ENCODE measurements at regions not wholly inside any gene's neighbourhood (a gene's known extent, or its start where the extent isn't known, plus 50 kb on each side); places are given as distances from the start of the nearest gene placed in this dataset.

DNA sequence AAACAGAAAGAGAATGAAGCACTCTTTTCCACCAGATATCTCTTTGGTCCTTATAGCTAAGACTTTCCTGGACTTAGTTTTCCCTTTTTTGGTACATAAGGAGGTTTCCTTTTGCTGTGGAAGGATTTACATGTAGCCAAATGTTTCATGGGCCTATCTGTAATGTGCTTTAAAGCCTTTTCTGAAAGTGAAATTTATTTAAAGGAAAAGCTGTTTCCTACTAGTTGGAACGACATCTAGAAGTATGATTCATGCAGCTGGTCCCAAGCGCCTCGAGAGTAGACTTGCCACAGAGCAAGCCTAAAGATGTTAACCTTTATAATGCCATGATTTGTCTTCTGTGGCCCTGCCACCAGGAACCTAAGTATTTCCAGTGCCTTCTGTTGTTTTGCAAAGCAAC is 390.3 kb downstream of the DLEU7 start:
- TF ChIP-seq, protein P1, sequence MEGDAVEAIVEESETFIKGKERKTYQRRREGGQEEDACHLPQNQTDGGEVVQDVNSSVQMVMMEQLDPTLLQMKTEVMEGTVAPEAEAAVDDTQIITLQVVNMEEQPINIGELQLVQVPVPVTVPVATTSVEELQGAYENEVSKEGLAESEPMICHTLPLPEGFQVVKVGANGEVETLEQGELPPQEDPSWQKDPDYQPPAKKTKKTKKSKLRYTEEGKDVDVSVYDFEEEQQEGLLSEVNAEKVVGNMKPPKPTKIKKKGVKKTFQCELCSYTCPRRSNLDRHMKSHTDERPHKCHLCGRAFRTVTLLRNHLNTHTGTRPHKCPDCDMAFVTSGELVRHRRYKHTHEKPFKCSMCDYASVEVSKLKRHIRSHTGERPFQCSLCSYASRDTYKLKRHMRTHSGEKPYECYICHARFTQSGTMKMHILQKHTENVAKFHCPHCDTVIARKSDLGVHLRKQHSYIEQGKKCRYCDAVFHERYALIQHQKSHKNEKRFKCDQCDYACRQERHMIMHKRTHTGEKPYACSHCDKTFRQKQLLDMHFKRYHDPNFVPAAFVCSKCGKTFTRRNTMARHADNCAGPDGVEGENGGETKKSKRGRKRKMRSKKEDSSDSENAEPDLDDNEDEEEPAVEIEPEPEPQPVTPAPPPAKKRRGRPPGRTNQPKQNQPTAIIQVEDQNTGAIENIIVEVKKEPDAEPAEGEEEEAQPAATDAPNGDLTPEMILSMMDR (IDR thresholded peaks at IDR 0.05) = no peak
- TF ChIP-seq POLR2A (IDR thresholded peaks at IDR 0.05; ENCODE audit: low read depth) (no peak), POLR2AphosphoS5 (IDR thresholded peaks at IDR 0.05) (no peak), EP300 (IDR thresholded peaks at IDR 0.05) (no peak)

Measured in esophagus muscularis mucosa (tissue), 4 donors.